Renal cortical epithelial cell (primary cell): ENCODE measurements at regions not wholly inside any gene's neighbourhood (a gene's known extent, or its start where the extent isn't known, plus 50 kb on each side); places are given as distances from the start of the nearest gene placed in this dataset.
A peak's percentile ranks its signal among the peaks of the same experiment; 100 is the strongest.
"Not testable (repeated sequence)": the region's sequence is repeated elsewhere in the genome, so short reads cannot be mapped to it uniquely, and the experiment has no call there.

Source experiments
- DNase-seq: peaks from one replicate; pipeline ENCODE4 v3.0.0-alpha.2; 2011; ENCODE audit warnings: low read depth

- DNase-seq, result no peak
These were observed 116.6 kb downstream of the C16orf95 start for GRCh38 chr16:87200637-87201036.

- peak; percentile 49 for DNase-seq
These were observed 116.1 kb downstream of the C16orf95 start for GRCh38 chr16:87201052-87201451.

- DNase-seq, result no peak
These were observed 115.4 kb downstream of the C16orf95 start for GRCh38 chr16:87201790-87202189.

GRCh38 chr16:87202346-87202745 lies 114.8 kb downstream of the C16orf95 start:
- no peak for DNase-seq

GRCh38 chr16:87203060-87203656 lies 114.0 kb downstream of the C16orf95 start:
- peak; percentile 36 for DNase-seq

- no peak for DNase-seq
These were observed 110.3 kb downstream of the C16orf95 start for GRCh38 chr16:87206646-87207451.

- peak; percentile 47 for DNase-seq
These were observed 109.7 kb downstream of the C16orf95 start for GRCh38 chr16:87207509-87207908.

GRCh38 chr16:87207965-87208364 lies 109.2 kb downstream of the C16orf95 start:
- DNase-seq, result no peak

- DNase-seq, result not testable (repeated sequence)
These were observed 108.2 kb downstream of the C16orf95 start for GRCh38 chr16:87208968-87209367.

GRCh38 chr16:87209808-87210512 lies 107.2 kb downstream of the C16orf95 start:
- no peak for DNase-seq

GRCh38 chr16:87210894-87211293 lies 106.3 kb downstream of the C16orf95 start:
- DNase-seq, result no peak

GRCh38 chr16:87212026-87212425 lies 105.2 kb downstream of the C16orf95 start:
- DNase-seq, result no peak

GRCh38 chr16:87213536-87213935 lies 103.7 kb downstream of the C16orf95 start:
- DNase-seq, result no peak

GRCh38 chr16:87216148-87216840 lies 100.9 kb downstream of the C16orf95 start:
- DNase-seq, result no peak

- no peak for DNase-seq
These were observed 100.3 kb downstream of the C16orf95 start for GRCh38 chr16:87216841-87217275.

GRCh38 chr16:87217802-87218201 lies 99.4 kb downstream of the C16orf95 start:
- not testable (repeated sequence) for DNase-seq

GRCh38 chr16:87218281-87219055 lies 98.7 kb downstream of the C16orf95 start:
- DNase-seq, result no peak

GRCh38 chr16:87219287-87219909 lies 97.8 kb downstream of the C16orf95 start:
- no peak for DNase-seq

- DNase-seq, result no peak
These were observed 95.6 kb downstream of the C16orf95 start for GRCh38 chr16:87221633-87222032.

- no peak for DNase-seq
These were observed 94.9 kb downstream of the C16orf95 start for GRCh38 chr16:87222335-87222734.
